Lung (tissue), 11 donors: ENCODE measurements at regions not wholly inside any gene's neighbourhood (a gene's known extent, or its start where the extent isn't known, plus 50 kb on each side); places are given as distances from the start of the nearest gene placed in this dataset.

Experiments
- ATAC-seq: fragments of 200-7000 bp; cut with Tn5 transposase; one replicate; pipeline ENCODE4 v1.9.1; 2020; ENCODE audit warnings: moderate number of reproducible peaks; ENCODE audit not compliant: insufficient read depth, low FRiP score
- DNase-seq, 3 donors: peaks; one replicate each; pipeline ENCODE4 v3.0.0-alpha.2; 2013 to 2017
- H3K27ac ChIP-seq, 2 donors: one replicate each; pipeline ENCODE4 v1.5.1; 2013; ENCODE audit warnings: mild to moderate bottlenecking in 2 of 2, moderate library complexity in 2 of 2, control low read depth in 1 of 2, inconsistent platforms in 1 of 2, low read depth in 1 of 2, low read length in 1 of 2
- H3K27me3 ChIP-seq, 3 donors: one replicate each; pipeline ENCODE4 v1.5.1; 2013; ENCODE audit warnings: low read length in 2 of 3; ENCODE audit not compliant: control insufficient read depth in 3 of 3, insufficient read depth in 3 of 3
- H3K36me3 ChIP-seq, 4 donors: one replicate each; pipeline ENCODE4 v1.5.1; 2013; ENCODE audit warnings: low read length in 4 of 4, mild to moderate bottlenecking in 1 of 4, moderate library complexity in 1 of 4; ENCODE audit not compliant: control insufficient read depth in 4 of 4, insufficient read depth in 4 of 4
- H3K4me1 ChIP-seq, 5 donors: one replicate each; pipeline ENCODE4 v1.5.1; 2013; ENCODE audit warnings: low read length in 5 of 5, mild to moderate bottlenecking in 2 of 5, moderate library complexity in 1 of 5; ENCODE audit not compliant: control insufficient read depth in 5 of 5, insufficient read depth in 5 of 5
- H3K4me3 ChIP-seq: one replicate; pipeline ENCODE4 v1.5.1; 2013; ENCODE audit warnings: mild to moderate bottlenecking, control low read depth, moderate library complexity
- H3K9ac ChIP-seq, 2 donors: one replicate each; pipeline ENCODE4 v1.5.1; 2013; ENCODE audit warnings: low read length in 2 of 2, control low read depth in 1 of 2; ENCODE audit not compliant: insufficient read depth in 1 of 2
- H3K9me3 ChIP-seq, 4 donors: one replicate each; pipeline ENCODE4 v1.5.1; 2013; ENCODE audit warnings: low read length in 3 of 4, mild to moderate bottlenecking in 1 of 4, moderate library complexity in 1 of 4; ENCODE audit not compliant: control insufficient read depth in 4 of 4, insufficient read depth in 3 of 4
- CTCF ChIP-seq: IDR thresholded peaks from 2 replicates; pipeline ENCODE4 v1.5.1; 2012; ENCODE audit warnings: mild to moderate bottlenecking; ENCODE audit errors: control extremely low read depth, extremely low read depth
- WGBS, 2 donors: extraction: QIAGEN DNeasy Blood & Tissue Kit; methylation state at CpG; one replicate each; pipeline ENCODE4 v1.1.7; 2013; 5-methylcytosine and 5-hydroxymethylcytosine counted together
- donor health status: control.
- donor health status: control.
- donor health status: Bipolar disorder and iron deficiency.
- donor health status: healthy.
- donor health status: DM: yes; HTN: yes; CAD: no.

GRCh38 chr3:64329037-64329436, 103.8 kb upstream of the PRICKLE2 start:
- TF ChIP-seq CTCF = no peak
- no peak overlapping the region for H3K27ac ChIP-seq
- peaks cover 0 to 13% (median 3%) of the 10 kb centered on the region in 5 donors for H3K4me1 ChIP-seq
- H3K4me3 ChIP-seq = no peak overlapping the region
- ATAC-seq (no peak), DNase-seq (peak in 1 of 3 donors; percentile 22)
- H3K27me3 ChIP-seq = no peaks in the 10 kb centered on the region
- WGBS, 2 donors = 77 to 99% methylated on average over 3 of the region's 3 CpGs
- no peaks in the 10 kb centered on the region for H3K9me3 ChIP-seq
- peaks cover 0 to 2% (median 0%) of the 10 kb centered on the region in 4 donors for H3K36me3 ChIP-seq
- H3K9ac ChIP-seq = no peak overlapping the region

GRCh38 chr3:64327100-64327804, 102.0 kb upstream of the PRICKLE2 start:
- peak; percentile 56 for ATAC-seq
- Histone ChIP-seq H3K27me3 (no peaks in the 10 kb centered on the region), H3K4me1 (peaks cover 0 to 11% (median 3%) of the 10 kb centered on the region in 5 donors), H3K27ac (peak overlapping the region; percentile 55 to 78), H3K9me3 (no peaks in the 10 kb centered on the region), H3K36me3 (peaks cover 0 to 2% (median 0%) of the 10 kb centered on the region in 4 donors), H3K4me3 (no peak overlapping the region), H3K9ac (peak overlapping the region in 1 of 2 donors; percentile 15)
- TF ChIP-seq CTCF = no peak
- DNase-seq = peak; percentile 50 to 73 (median 68)
- 65 to 75% methylated on average over 11 of the region's 11 CpGs for WGBS, 2 donors

GRCh38 chr3:64321747-64322146, 96.5 kb upstream of the PRICKLE2 start:
- no peaks in the 10 kb centered on the region for H3K27me3 ChIP-seq
- ATAC-seq (peak; percentile 44), DNase-seq (peak; percentile 50 to 85 (median 83))
- 38 to 58% methylated on average over 1 of the region's 1 CpG for WGBS, 2 donors
- peak overlapping the region in 1 of 2 donors; percentile 2 for H3K27ac ChIP-seq
- no peaks in the 10 kb centered on the region for H3K9me3 ChIP-seq
- no peak overlapping the region for H3K4me3 ChIP-seq
- no peak for TF ChIP-seq CTCF
- no peaks in the 10 kb centered on the region for H3K36me3 ChIP-seq
- H3K4me1 ChIP-seq = peaks cover 0 to 21% (median 11%) of the 10 kb centered on the region in 5 donors
- no peak overlapping the region for H3K9ac ChIP-seq

GRCh38 chr3:64319391-64319790, 94.1 kb upstream of the PRICKLE2 start:
- Histone ChIP-seq H3K4me1 (peaks cover 0 to 21% (median 11%) of the 10 kb centered on the region in 5 donors), H3K27ac (no peak overlapping the region), H3K9me3 (no peaks in the 10 kb centered on the region), H3K4me3 (no peak overlapping the region), H3K9ac (no peak overlapping the region), H3K36me3 (no peaks in the 10 kb centered on the region), H3K27me3 (no peaks in the 10 kb centered on the region)
- no peak for TF ChIP-seq CTCF
- peak in 1 of 3 donors; percentile 18 for DNase-seq
- WGBS, 2 donors = 82 to 84% methylated on average over 4 of the region's 4 CpGs
- no peak for ATAC-seq
